ENCODE measurements at regions not wholly inside any gene's neighbourhood (a gene's known extent, or its start where the extent isn't known, plus 50 kb on each side); places are given as distances from the start of the nearest gene placed in this dataset.
"Not testable (repeated sequence)": the region's sequence is repeated elsewhere in the genome, so short reads cannot be mapped to it uniquely, and the experiment has no call there.

DNA sequence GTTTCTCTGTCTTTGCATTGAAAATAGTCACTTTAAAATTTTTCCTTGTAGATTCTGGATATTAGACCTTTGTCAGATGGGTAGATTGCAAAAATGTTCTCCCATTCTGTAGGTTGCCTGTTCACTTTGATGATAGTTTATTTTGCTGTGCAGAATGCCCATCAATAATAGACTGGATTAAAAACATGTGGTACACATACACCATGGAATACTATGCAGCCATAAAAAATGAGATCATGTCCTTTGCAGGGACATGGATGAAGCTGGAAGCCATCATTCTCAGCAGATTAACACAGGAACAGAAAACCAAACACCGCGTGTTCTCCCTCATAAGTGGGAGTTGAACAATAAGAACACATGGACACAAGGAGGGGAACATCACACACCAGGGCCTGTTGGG lies 670.2 kb upstream of the SOX9 start:
- H2BK5ac ChIP-seq (ENCODE audit: low read depth, low read length); H3K14ac ChIP-seq (ENCODE audit: insufficient read length); H3K23me2 ChIP-seq (ENCODE audit: low read depth, low read length); H4K91ac ChIP-seq (replicated peaks; ENCODE audit: insufficient read length, low read length); H3K4me3 ChIP-seq (ENCODE audit: extremely low read depth in 1 of 4, insufficient read depth in 2 of 4, low read depth in 3 of 4, low read length in 4 of 4); H3K9me3 ChIP-seq (ENCODE audit: insufficient read depth in 2 of 2, low read depth in 1 of 2, low read length in 1 of 2); H4K8ac ChIP-seq (ENCODE audit: extremely low read depth, insufficient read depth, low read length); H3K4me1 ChIP-seq (replicated peaks in 1 of 4; ENCODE audit: control insufficient read depth in 3 of 4, insufficient read depth in 4 of 4, low read length in 3 of 4); H3K4me2 ChIP-seq (ENCODE audit: insufficient read depth in 1 of 2, low read depth in 2 of 2, low read length in 2 of 2); FAIRE-seq; H2BK120ac ChIP-seq (replicated peaks; ENCODE audit: low read depth, low read length); H3K18ac ChIP-seq (ENCODE audit: extremely low read depth, low read length); H2AFZ ChIP-seq (ENCODE audit: low read length); H2BK15ac ChIP-seq (ENCODE audit: low read length); H2AK5ac ChIP-seq (ENCODE audit: low read depth, low read length); H3K9ac ChIP-seq (replicated peaks in 1 of 4; ENCODE audit: extremely low read depth in 1 of 4, low read depth in 3 of 4, low read length in 3 of 4); H2BK12ac ChIP-seq (ENCODE audit: low read depth, low read length); H3K56ac ChIP-seq (replicated peaks; ENCODE audit: insufficient read length, low read depth, low read length); H3K23ac ChIP-seq (ENCODE audit: insufficient read length); H3K4ac ChIP-seq (replicated peaks; ENCODE audit: insufficient read length, low read depth, low read length); DNase-seq (ENCODE audit: low read depth in 1 of 2, low spot score in 2 of 2); H3K79me1 ChIP-seq (ENCODE audit: low read depth, low read length); H4K20me1 ChIP-seq (replicated peaks in 1 of 2; ENCODE audit: control insufficient read depth in 1 of 2, insufficient read depth in 2 of 2, low read length in 2 of 2); H3K79me2 ChIP-seq (ENCODE audit: control insufficient read depth in 1 of 2, insufficient read depth in 2 of 2, low read length in 2 of 2); POLR2A ChIA-PET (ENCODE audit: partially characterized antibody); H3K36me3 ChIP-seq (ENCODE audit: control insufficient read depth in 2 of 4, insufficient read depth in 4 of 4, low read length in 3 of 4); H2BK20ac ChIP-seq (ENCODE audit: low read length); H3K27me3 ChIP-seq (replicated peaks in 1 of 4; ENCODE audit: control insufficient read depth in 3 of 4, extremely low read depth in 1 of 4, insufficient read depth in 3 of 4, low read length in 3 of 4); H4K5ac ChIP-seq (ENCODE audit: insufficient read length, low read depth, low read length); H3K27ac ChIP-seq (ENCODE audit: low read depth, low read length): not testable (repeated sequence)
- WGBS, 2 experiments (ENCODE audit: extremely low coverage in 1 of 2, insufficient coverage in 1 of 2, insufficient read length in 1 of 2, insufficient replicate concordance in 2 of 2, low coverage in 1 of 2, low lambda C conversion rate in 2 of 2, missing lambda C conversion rate in 1 of 2), result 50% methylated on average over 2 of the region's 2 CpGs; no CpG with 5 or more reads in 1 of the 2 experiments
- CTCF ChIA-PET (ENCODE audit: partially characterized antibody), result interaction anchor here (1.9 kb wide), 1 partner anchor 10 kb away, joined by 18 read pairs; no protein-coding TSS in a partner anchor
